SH-SY5Y (cell line): ENCODE measurements at regions not wholly inside any gene's neighbourhood (a gene's known extent, or its start where the extent isn't known, plus 50 kb on each side); places are given as distances from the start of the nearest gene placed in this dataset.

Experiments
- GATA2 ChIP-seq: IDR thresholded peaks from 2 replicates; pipeline ENCODE4 v1.6.1; 2011; ENCODE audit warnings: mild to moderate bottlenecking, low read depth, low read length
- GATA3 ChIP-seq: IDR thresholded peaks from 2 replicates; pipeline ENCODE4 v1.6.1; 2011; ENCODE audit warnings: low read depth, mild to moderate bottlenecking, low read length, moderate library complexity

- TF ChIP-seq GATA3 (no peak), GATA2 (no peak)
Observed at GRCh38 chr1:101301446-101302057, 64.7 kb downstream of the S1PR1 start.
